Posterior cingulate gyrus (tissue), 11 donors: ENCODE measurements at regions not wholly inside any gene's neighbourhood (a gene's known extent, or its start where the extent isn't known, plus 50 kb on each side); places are given as distances from the start of the nearest gene placed in this dataset.

Experiments
- DNase-seq, 10 donors: peaks; one replicate each; pipeline versions ENCODE4 v3.0.0 to v3.0.0-alpha.2; 2020 to 2021; ENCODE audit warnings: mixed read lengths in 3 of 10
- intact Hi-C: fragments of 100-400 bp; cut with DNase I; formaldehyde crosslinking; loops from one replicate; pipeline ENCODE4 v1.15.1; 2023

- intact Hi-C loops, result no loop called here
- DNase-seq, result peak in 1 of 10 donors; percentile 48
Measured at GRCh38 chr18:10111944-10112343, 198.1 kb downstream of the VAPA start.

GRCh38 chr18:10113121-10114022 lies 199.6 kb downstream of the VAPA start:
- no peak for DNase-seq
- intact Hi-C loops, result no loop called here

GRCh38 chr18:10114717-10115463 lies 201.1 kb downstream of the VAPA start:
- peak in 1 of 10 donors; percentile 30 for DNase-seq
- intact Hi-C loops, result no loop called here

- DNase-seq, result no peak
- intact Hi-C loops, result no loop called here
Measured at GRCh38 chr18:10116574-10116973, 202.8 kb downstream of the VAPA start.

GRCh38 chr18:10119528-10119927 lies 205.7 kb downstream of the VAPA start:
- intact Hi-C loops, result no loop called here
- DNase-seq, result no peak

GRCh38 chr18:10119991-10120390 lies 206.2 kb downstream of the VAPA start:
- no peak for DNase-seq
- intact Hi-C loops, result loop anchor here (10.0 kb wide), 1 partner anchor 115 kb away; no protein-coding TSS in a partner anchor

- peak in 1 of 10 donors; percentile 24 for DNase-seq
- intact Hi-C loops, result loop anchor here (10.0 kb wide), 1 partner anchor 114 kb away; no protein-coding TSS in a partner anchor
Measured at GRCh38 chr18:10120622-10121021, 206.8 kb downstream of the VAPA start.

GRCh38 chr18:10121028-10121427 lies 207.2 kb downstream of the VAPA start:
- intact Hi-C loops, result loop anchor here (10.0 kb wide), 1 partner anchor 114 kb away; no protein-coding TSS in a partner anchor
- no peak for DNase-seq

GRCh38 chr18:10121786-10122515 lies 208.1 kb downstream of the VAPA start:
- intact Hi-C loops, result loop anchor here (10.0 kb wide), 1 partner anchor 113 kb away; no protein-coding TSS in a partner anchor
- no peak for DNase-seq

GRCh38 chr18:10122988-10123950 lies 209.5 kb downstream of the VAPA start:
- intact Hi-C loops, result loop anchor here (10.0 kb wide), 1 partner anchor 112 kb away; no protein-coding TSS in a partner anchor
- DNase-seq, result peak in 1 of 10 donors; percentile 55

- DNase-seq, result peak in 1 of 10 donors; percentile 63
- intact Hi-C loops, result loop anchor here (10.0 kb wide), 1 partner anchor 111 kb away; no protein-coding TSS in a partner anchor
Measured at GRCh38 chr18:10124071-10124470, 210.3 kb downstream of the VAPA start.

GRCh38 chr18:10124557-10124956 lies 210.7 kb downstream of the VAPA start:
- intact Hi-C loops, result loop anchor here (10.0 kb wide), 1 partner anchor 110 kb away; no protein-coding TSS in a partner anchor
- DNase-seq, result peak in 1 of 10 donors; percentile 24

- intact Hi-C loops, result loop anchor here (10.0 kb wide), 1 partner anchor 110 kb away; no protein-coding TSS in a partner anchor
- DNase-seq, result no peak
Measured at GRCh38 chr18:10124967-10125366, 211.2 kb downstream of the VAPA start.

GRCh38 chr18:10127729-10128128 lies 213.9 kb downstream of the VAPA start:
- intact Hi-C loops, result loop anchor here (10.0 kb wide), 1 partner anchor 107 kb away; no protein-coding TSS in a partner anchor
- DNase-seq, result no peak

- intact Hi-C loops, result loop anchor here (10.0 kb wide), 1 partner anchor 106 kb away; no protein-coding TSS in a partner anchor
- DNase-seq, result no peak
Measured at GRCh38 chr18:10128921-10129501, 215.2 kb downstream of the VAPA start.

- intact Hi-C loops, result no loop called here
- peak in 1 of 10 donors; percentile 57 for DNase-seq
Measured at GRCh38 chr18:10130606-10131005, 216.8 kb downstream of the VAPA start.

- DNase-seq, result no peak
- intact Hi-C loops, result no loop called here
Measured at GRCh38 chr18:10131081-10131459, 217.3 kb downstream of the VAPA start.
